GM19239 (cell line): ENCODE measurements at regions not wholly inside any gene's neighbourhood (a gene's known extent, or its start where the extent isn't known, plus 50 kb on each side); places are given as distances from the start of the nearest gene placed in this dataset.
"Not testable (repeated sequence)": the region's sequence is repeated elsewhere in the genome, so short reads cannot be mapped to it uniquely, and the experiment has no call there.

ENCODE experiments used
- DNase-seq: peaks from one replicate; pipeline ENCODE4 v3.0.0; 2011; ENCODE audit warnings: low spot score; ENCODE audit not compliant: insufficient read length
- FAIRE-seq: peaks from 2 replicates; lab custom pipeline; 2011; peaks lifted over from hg19 to GRCh38; lab: Jason Lieb, UNC

DNA sequence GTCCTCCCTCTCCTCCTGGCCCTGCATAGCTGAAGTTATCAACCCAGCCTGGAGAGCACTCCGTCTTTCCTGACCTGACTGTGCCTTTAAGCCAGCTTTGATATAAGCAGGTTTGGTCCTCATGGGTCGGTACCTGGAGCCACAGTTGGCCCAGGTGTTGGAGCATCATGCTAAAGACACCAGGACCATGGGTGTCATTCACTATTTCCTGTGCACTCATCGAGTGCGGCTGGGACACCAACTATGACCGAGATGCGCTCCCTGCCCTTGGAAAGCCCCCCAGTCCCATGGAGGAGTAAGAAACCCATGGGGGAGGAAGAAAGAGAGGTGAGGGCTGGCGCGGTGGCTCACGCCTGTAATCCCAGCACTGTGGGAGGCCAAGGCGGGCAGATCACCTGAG, 78.9 kb upstream of the CCND2 start:
- FAIRE-seq (no peak), DNase-seq (no peak)

DNA sequence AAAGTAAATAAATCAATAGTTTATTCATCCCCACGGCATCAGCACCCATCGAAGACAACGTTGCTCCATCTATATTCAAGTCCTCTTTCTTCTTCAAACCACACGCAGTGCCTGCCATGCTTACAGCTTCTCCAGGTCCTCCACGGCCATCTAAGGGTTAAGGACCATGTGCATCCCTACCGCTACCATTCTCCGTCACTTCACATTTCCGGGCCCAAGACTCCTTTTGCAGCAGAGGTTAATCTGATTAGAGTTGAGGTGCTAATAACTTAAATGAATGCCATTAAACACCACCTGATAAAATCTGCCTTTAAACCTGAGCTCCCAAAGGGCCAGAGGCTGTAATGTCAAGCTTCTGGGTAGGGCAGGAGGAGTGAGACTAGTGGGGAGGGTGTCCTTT, 79.7 kb upstream of the CCND2 start:
- FAIRE-seq (no peak), DNase-seq (no peak)

DNA sequence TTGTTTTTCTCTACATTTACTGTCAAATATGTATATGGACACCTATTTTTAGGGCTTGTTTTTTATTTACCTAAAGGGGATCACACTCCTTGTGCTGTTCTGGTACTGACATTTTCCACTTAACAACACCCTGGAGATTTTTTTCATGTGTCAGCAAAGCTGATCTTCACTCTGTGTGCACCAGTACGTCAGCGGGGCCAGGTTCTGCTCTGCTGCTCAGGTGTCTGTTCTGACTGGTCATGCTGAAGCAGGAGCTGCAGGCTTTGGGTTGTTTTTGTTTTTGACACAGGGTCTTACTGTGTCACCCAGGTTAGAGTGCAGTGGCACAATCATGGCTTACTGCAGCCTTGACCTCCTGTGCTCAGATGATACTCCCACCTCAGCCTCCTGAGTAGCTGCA, 81.9 kb upstream of the CCND2 start:
- DNase-seq (peak; percentile 23), FAIRE-seq (peak; percentile 74)

DNA sequence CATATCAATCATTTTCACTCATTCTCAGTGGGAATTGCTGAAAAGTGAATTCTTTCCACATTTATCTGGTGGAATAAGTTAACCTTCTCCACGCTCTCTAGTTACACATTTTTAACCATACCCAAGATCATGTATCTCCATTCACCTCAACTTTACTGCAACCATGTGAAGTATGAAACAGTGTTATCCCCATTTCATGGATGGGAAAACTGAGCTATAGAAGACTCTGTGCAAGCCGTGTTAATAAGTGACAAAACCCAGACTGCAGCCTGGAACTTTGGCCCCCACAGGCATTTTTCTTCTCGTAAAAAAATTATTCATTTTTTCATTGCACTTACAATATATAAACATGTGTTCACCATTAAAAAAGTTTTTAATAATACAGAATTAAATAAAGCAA, 82.4 kb upstream of the CCND2 start:
- DNase-seq (no peak), FAIRE-seq (peak; percentile 62)

DNA sequence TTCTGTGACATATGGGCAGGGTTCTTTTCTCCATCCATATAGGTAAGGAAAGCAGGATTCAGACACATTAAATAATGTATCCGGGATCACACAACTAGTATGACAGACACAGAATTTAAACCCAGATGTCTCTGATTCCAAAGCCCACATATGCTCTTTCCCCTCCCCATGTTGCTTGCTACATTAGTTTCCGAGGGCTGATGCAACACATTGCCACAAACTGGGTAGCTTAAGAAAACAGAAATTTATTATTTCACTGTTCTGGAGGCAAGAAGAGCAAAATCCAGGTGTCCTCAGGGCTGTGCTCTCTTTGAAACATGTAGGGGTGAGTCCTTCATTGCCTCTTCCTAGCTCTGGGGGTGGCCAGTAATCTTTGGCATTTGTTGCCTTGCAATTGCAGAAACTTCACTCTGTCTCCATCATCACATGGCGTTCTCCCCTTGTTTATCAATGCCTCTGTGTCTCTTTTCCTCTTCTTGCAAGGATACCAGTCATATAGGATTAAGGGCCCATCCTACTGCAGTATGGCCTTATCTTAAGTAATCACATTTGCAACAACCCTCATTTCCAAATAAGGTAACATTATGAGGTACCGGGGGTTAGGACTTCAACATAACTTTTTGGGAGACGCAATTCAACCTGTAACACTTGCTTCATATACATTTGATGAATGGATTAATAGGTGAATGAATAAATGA, 83.0 kb upstream of the CCND2 start:
- FAIRE-seq: no peak
- DNase-seq: no peak

DNA sequence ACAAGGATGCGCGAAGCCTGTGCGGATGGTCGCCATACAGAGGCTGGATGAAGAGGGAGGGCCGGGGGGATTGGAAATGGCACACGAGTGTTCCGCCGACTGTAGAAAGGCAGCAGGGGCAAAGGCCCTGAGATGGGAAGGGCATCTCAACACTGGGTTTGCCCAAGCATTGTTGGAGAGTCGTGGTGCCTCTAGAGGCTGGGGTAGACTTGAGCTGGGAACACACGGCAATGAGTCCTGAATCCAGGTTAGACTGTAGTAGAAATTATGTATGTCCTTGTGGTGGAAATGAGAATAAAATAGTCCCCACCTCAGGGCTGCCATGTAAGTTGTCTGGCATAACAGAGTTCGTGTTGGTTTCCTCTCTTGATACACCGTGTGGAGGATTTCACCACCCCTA, 83.8 kb upstream of the CCND2 start:
- no peak for FAIRE-seq
- DNase-seq: no peak

DNA sequence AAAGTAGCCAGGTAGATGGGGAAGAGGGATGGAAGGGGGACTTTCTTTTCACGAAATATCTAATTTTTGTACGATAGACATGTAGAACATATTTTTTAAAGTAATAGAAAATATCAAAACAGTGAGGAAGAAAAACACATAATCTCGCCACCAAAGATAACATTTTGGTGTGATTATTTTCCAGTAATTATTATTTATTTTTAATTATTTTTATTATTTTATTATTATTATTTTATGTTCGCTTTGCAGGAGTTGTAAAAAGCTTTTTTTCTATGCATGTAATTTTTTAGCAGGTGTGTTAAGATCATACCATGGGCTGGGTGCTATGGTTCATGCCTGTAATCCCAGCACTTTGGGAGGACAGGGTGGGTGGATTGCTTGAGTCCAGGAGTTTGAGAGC, 85.6 kb upstream of the CCND2 start:
- DNase-seq (no peak), FAIRE-seq (no peak)

DNA sequence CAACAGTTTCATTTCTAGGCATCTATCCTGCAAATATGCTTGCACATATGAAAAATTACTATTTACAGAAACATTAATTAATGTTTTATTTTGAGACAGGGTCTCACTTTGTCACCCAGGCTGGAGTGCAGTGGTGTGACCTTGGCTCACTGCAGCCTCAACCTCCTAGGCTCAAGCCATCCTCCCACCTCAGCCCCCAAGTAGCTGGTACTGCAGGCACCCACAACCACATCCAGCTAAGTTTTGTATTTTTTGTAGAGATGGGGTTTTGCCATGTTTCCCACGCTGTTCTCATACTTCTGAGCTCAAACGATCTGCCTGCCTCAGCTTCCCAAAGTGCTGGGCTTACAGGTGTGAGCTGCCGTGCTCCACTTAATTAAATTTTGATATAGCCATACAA, 86.2 kb upstream of the CCND2 start:
- not testable (repeated sequence) for FAIRE-seq, DNase-seq

DNA sequence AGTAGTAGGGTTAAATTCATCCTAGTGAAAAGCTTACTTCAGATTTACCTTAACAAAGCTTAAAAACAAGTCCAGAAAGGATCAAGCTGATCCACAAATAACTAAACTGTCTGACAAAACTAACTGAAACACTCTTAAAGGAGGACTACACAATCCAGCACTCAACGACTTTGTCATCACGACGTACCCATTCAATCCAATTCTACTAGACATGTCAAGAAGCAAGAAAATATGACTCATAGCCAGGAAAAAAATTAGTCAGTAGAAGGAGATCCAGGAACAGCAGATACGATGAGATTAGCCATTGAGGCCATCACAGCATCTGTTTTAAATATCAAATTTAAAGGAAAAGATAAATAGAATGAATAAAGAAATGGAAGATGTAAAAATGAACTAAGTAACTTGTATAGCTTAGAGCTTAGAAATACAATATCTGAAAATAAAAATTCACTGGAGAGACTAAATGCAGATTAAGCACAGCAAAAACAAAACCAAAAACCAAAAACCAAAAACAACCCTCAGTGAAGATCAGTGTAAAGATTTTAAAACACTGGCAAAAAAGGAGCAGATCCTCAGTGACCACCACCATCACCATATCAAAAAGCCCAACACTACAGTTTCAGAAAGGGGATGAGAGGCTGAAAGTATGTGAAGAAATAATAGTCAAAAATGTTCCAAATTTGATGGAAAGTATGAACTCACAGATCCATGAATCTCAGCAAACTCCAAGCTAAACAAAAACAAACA, 95.0 kb upstream of the CCND2 start:
- DNase-seq (no peak), FAIRE-seq (peak; percentile 88)

DNA sequence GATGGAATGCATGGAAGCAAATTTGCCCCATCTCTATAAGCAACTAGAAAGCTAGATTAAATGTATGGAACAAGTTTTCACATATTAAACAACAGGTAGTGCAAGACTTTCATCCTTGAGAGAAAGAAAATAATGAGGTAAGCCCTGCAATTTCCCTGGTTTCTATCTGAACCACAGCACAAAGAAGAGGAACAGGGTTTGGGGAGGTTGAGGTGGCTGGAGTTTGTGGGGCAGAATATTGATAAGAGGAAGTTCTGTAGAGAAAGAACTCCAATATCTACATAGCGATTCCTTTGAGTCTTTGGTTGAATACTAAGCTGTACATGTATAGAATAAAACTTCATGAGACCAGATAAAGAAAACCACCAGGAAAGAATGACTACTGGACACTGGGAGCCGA, 96.3 kb upstream of the CCND2 start:
- FAIRE-seq (no peak), DNase-seq (no peak)

DNA sequence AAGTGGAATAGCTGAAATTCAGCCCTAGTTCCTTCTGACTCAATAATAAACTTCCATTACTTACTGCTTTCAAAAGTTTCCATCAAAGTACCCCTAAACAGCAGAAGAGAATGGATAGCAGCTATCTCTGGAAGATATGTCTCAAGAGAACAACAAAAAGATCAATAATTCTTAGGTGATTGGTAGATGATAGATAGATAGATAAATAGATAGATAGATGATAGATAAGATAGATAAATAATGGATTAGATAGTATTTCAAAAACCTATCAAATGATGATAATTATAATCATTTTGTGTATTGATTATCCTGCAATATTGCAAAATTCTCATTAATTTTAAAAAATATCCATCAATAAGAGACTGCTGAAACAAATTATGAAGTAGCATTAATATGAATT, 97.4 kb upstream of the CCND2 start:
- FAIRE-seq (no peak), DNase-seq (no peak)

DNA sequence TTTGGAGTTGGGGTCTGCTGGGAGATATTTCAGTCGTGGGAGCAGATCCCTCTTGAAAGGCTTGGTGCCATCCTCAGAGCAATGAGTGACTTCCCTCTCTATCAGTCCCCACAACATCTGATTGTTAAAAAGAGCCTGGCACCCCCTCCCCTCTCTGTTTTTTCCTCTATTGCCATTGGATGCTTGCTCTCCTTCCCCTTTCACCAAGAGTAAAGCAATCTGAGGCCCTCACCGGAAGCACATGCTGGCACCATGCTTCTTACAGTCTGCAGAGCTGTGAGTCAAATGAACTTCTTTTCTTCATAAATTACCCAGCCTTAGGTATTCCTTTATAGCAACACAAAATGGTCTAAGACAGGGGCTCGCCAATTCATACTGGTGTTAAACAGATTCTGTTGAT, 99.1 kb upstream of the CCND2 start:
- FAIRE-seq: no peak

DNA sequence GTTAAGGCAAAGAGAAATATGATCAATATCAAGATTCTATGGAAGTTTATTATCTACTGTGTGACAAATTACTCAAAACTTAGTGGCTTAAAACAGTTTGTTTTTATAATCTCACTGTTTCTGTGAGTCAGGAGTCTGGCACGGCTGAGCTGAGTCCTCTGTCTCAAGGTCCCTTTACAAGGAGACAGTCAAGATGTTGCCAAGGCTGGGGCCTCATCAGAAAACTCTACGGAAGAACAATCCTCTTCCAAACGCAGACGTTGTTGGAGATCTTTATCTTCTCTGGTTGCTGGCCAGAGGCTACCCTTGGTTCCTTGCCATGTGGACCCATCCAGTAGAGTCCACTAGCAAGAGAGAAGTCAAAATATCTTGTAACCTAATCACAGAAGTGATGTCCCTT, 100.6 kb upstream of the CCND2 start:
- DNase-seq: no peak
- no peak for FAIRE-seq

More for the DNA sequence above, 99.1 kb upstream of the CCND2 start:
- no peak for DNase-seq

DNA sequence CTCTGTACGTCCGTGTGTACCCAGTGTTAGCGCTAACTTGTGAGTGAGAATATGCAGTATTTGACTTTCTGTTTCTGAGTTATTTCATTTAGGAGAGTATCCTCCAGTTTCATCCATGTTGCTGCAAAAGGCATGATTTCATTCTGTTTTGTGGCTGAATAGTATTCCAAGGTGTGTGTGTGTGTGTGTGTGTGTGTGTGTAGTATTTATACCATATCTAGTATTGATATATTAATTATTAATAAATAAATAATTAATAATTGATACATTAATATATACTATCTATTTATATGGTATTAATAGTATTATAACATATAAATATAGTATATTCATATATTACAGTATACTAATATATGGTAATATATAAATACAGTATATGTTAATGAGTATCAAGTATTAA, 101.8 kb upstream of the CCND2 start:
- FAIRE-seq (no peak), DNase-seq (no peak)

DNA sequence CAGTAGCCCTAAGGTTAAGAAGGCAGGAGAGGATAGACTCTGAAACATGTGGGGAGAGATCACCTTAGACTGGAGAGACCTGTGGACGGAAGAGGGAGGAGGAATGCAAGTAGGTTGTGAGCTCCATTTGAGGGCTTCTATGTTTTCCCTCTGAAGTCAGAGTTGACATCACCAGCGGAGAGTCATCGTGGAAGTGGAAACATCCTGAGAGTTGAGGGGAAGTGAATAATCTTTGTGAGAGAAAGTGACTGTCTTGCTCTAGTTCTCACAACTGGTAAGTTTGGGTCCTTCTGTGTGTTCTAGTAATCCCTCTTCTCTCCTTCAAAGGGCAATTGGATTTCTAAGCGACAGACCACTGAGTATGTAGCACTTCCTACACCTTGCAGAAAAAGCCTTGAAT, 103.6 kb upstream of the CCND2 start:
- no peak for DNase-seq
- no peak for FAIRE-seq

DNA sequence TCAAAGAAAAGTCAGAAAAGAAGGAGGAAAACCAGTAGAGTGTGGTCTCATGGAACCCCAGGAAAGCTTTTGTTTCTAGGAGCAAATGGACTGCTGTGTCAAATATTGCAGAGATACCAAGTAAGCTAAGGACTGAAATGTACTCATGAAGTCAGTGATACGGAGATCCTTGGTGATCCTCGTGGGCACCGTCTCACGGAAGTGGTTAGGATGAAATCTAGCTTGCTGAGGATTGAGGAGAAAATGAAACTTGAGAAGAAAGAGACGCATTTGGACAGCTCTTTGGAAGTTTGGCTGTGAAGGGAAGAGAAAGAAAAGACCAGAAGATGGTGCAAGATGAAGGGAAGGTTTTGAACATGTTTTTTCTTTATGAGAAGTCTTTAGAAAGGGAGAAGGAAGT, 104.0 kb upstream of the CCND2 start:
- FAIRE-seq: peak; percentile 33
- DNase-seq: no peak

DNA sequence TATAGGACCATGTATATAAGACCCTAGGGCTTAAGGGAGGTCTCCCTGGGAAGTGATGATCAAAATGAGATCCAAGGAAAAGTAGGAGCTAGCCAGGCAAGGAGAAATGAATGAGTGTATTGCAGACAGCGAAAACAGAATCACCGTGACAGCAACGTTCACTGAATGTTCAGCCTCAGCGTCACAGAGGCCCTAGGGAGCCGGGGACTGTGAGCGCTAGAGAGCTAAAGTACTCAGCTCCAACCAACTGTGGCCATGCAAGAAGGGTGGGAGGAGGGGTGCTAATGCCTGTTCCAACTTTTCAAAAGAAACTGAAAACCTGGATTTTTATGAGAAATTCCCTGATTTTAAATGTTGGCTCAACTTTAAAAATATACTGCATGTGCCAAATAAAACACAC, 105.5 kb upstream of the CCND2 start:
- DNase-seq (no peak), FAIRE-seq (peak; percentile 37)

DNA sequence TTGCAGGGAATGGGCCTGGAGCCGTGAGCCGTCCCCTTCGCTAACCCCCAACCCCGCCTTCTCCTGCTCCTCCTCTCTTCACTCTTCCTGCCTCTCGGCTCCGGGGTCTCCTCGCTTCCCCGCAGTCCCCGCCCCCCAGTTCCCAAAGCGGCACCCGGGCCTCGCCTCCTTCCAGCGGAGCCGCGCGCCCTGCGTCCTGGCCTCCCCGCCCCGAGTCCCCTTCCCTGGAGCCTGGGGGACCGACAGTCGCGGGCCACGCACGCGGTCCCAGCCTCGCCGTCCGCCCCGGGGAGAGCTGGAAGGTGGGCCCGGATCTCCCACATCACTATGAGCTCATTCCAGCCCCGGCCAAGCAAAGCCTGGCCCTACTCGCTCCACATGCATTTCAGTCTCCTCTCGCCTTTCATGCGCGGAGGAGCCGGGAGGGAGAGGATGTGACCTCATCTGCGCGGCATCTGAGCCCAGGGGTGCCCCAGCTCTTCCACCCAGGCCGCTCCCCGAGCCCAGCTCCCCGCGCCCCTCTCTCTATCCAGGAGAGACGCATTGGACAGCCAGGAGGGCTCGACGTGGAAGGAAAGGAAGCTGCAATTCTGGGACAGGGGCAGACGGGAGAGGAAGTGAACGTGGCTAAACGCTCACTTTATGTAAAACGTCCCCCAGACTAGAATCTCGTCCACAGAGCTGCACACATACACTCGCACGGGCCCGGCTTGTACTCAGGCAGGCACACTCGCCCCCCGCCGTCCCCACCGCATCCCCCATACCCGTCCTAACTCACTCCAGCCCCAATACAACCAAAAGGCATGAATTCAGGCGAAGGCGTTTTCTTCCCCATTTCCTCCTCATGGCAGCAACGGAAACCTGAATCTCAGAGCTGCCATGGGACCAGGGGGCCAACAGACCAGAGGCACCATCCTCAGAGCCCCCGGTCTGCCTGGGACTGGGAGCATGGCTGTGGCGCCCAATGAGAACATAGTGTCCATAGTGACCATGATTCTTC, 108.7 kb upstream of the CCND2 start:
- FAIRE-seq: peak; percentile 84
- DNase-seq: peak; percentile 54

DNA sequence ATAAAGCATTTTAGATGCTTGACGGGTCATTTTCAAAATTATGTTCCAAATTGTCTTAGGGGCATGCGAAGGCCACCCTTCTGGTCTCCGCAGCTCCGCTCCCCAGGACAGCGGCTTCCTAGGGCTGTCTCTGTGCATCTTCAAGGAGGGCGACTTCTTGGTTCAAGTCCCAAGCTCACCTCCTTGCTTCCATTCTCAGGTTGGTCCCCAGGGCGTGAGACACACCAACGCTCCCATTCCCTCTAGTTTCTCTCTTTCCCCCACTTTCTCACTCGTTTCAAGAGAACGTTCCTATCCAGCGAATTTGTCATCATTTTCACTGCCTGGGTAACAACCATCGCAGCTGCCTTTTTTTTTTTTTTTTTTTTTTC, 109.4 kb upstream of the CCND2 start:
- DNase-seq (no peak), FAIRE-seq (no peak)

DNA sequence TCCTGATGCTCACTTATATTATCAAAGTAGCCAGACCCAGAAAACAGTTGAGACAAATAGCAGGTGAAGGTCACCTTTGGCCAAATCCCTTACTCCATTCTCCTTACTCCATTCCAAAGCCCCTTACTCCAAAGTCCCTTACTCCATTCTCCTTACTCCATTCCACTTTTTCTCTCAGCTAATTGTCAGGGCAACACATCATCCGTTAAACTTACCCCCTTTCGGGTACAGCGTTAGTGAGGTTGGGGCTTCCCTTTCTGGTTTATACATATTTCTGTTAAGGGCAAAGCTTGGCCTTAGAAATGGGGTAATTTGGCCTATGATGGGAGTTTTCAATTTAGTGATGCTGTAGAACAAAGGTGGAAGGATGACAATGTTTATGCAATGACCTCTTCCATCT, 111.8 kb upstream of the CCND2 start:
- no peak for DNase-seq
- no peak for FAIRE-seq
